GM19438 (cell line): ENCODE measurements at regions not wholly inside any gene's neighbourhood (a gene's known extent, or its start where the extent isn't known, plus 50 kb on each side); places are given as distances from the start of the nearest gene placed in this dataset.

Source experiments
- ATAC-seq: cut with Tn5 transposase; IDR thresholded peaks from one replicate; pipeline ENCODE4 v1.9.1; 2021; ENCODE audit warnings: low read depth; ENCODE audit not compliant: unreplicated experiment

DNA sequence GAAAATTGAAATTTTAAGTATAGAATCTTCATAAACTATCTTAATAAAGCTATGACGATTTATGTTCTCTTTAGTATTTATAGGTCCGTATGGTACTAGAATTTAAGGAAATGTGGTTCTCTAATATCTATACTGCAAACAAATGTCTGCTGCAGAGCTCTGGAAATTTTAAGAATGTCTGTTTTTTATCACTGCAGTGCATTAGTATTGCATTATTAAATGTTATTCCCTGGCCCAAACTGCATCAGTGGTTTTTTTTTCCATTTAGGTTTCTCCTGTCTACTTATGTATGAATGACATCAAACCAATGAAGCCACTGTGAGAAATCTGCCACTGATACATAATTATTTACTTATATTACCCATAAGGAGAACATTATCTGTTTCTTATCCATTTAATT lies 211.4 kb upstream of the CD180 start:
- ATAC-seq = no peak

DNA sequence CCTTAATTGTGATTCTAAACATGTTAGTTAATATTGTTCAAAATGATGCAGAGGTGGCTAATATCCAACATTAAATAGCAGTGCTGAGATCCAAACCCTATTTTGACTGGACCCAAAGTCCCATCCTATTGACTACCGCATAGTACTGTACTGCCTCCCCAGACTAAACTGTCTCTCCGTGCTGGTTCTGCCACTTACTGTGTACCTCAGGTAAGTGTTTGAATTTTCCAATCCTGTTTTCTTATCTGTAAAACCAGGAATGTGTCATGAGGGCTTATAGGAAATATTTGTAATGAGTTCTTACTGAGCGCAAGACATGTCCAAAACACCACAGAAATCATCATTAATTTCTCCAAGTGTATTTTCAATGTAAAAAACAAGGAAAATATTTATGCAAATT lies 209.2 kb upstream of the CD180 start:
- no peak for ATAC-seq

DNA sequence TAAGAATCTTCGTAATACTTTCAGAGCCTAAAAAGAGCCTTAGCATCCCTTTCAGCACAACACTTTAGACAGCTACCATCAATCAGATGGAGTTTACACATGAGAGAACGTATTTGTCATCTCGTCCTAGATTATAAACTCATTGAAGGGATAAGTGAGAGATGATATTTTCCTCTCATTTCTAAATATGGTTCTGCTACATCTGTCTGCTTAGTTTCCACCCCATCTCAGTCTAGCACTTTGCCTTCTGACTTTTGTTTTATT lies 208.4 kb upstream of the CD180 start:
- ATAC-seq = no peak

DNA sequence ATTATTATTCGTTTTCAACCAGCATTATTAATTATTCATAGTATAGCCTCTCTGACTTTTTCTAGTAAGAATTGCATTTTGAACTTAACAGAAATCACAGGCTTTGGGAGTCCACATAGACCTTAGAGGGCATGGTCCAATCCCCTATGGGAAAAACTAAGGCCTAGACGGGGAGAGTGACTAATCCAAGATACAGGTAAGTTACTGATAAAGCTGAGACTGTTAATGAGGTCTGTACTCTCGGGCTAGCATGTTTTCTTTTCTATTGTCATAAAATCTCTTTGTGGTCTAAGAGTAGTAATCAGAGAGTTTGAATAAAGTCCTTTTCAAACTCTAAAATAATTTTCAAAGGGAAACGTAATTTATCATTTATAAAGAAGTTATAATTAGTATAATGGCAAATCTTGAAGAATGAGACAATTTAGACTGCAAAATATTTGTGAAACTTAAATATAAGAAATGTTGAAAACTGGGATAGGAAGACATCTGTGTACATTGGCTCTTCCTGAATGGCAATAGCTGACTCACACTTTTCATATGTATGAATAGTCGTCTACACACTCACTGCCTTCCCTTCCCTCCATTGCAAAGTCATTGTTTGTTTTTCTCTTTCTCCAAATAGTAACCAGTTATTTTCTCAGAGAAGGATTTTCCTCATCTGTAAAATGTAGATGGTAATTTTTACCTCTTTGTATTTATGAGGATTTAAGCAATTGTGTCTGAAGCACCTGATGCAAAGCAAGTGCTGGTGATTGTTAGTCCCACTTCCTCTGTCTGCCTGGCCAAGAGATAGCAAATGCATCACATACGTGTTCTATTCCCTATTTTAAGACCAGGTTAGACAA lies 207.9 kb upstream of the CD180 start:
- no peak for ATAC-seq

DNA sequence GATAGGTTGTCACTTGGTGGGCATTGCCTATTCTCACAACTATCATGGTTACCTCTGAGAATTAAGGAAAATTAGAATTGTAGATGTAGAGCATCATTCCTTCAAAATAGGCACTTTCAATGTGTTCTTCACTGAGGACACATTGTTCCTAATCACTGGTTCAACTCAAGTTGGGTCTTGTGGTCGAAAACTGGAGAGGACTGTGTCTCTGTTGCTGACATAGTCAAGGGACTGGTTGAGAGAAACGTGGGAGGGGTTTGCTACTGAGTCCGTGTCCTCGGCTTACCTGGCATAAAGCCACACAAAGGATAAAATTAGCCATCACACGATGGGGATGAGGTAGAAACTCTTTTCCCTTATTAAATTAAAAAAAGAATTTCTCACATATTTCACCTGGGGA lies 205.9 kb upstream of the CD180 start:
- no peak for ATAC-seq

DNA sequence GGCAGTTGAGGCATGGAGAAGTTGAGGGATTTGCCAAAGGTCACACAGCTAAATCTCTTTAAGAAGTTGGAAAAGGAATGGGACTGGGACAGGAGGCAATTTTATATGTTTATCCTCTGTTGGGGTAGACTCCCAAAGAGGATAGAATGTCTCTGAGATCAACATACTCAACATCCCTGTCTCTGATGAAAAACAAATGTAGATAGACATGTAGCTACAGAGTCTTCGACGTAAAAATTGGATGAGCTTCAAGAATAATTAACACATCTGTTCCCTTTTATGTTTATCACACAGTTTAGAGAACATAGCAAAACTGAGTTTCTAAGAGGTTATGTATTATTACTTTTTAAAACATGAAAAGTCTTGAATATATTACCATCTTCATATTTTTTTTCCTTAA lies 204.6 kb upstream of the CD180 start:
- ATAC-seq = no peak

DNA sequence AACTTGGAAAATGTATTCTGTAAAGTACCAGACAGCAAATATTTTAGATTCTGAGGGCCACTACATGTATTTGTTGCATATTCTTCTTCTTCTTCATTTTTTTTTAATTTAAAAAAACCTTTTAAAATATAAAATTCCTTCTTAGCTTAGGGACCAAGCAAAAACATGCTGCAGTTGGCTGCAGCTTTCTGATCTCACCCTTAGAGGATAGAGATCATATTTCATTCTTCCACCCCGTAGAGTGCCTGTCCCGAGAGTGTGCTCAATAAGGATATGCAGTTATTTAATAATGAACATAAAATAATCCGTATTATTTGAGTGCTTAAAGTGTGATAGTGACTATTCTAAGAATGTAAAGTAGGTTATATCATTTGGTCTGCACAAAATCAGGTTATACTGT lies 204.2 kb upstream of the CD180 start:
- ATAC-seq = no peak

DNA sequence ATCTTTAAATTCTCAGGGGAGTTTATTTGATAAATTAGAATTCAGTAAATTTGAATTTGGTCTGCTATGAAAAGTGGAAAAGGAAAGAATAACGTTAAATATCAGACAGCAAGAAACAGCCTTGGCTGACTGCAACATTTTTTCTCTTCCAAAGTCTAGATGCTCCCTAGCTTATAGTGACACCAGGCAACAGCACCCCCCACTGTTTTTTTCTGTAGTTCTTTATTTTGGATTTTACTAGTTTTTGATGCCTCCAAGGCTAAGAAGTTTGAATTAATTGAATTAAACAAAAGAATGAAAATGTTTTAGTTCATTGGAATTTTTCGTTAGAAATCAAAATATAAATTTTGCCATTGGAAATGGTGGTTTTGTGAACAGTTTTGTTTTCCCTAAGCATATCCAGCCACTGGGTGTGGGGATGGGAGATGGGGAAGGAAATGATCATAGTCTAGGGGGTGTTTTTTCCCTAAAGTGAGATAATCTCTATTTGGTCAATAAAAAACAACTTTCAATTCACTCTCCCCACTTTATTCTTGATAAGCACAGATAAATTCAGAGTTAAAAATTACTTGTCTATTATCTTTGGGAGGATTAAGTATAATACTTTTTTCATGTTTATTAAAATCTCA lies 199.3 kb upstream of the CD180 start:
- no peak for ATAC-seq

DNA sequence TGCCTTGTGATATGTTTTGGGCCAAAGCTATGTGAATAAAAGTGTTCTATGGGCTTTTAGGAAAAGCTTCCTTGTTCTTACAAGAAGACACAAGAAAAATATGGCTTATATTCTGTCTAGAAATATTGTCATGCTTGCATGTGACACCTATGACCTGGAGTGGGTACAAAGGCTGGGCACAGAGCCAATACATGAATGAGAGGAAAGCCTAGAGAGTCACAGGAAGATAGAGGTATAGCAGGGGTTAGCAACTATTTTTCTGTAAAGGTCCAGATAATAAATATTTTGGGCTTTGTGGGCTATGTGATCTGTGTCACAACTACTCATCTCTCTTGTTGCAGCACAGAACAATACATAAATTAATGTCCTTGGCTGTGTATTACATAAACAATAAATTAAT lies 196.6 kb upstream of the CD180 start:
- no peak for ATAC-seq

DNA sequence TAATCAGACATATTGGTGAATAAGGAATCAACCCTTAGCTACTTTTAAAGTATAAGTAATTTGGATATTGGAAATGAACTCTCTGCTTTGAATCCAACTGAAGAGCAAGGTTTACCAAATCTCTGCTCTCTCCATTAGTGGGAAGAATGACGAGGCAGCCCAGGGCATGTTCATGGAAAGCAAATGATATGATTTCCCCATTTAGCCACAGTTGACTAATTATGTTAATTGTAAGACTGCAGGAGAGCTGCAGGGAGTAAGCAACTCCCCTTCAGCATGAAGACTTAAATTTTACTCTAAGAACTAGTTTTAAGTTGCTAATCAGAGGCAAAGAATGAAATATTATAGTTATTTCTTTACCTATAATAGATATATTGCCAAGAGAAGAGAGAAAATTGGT lies 194.3 kb upstream of the CD180 start:
- no peak for ATAC-seq

DNA sequence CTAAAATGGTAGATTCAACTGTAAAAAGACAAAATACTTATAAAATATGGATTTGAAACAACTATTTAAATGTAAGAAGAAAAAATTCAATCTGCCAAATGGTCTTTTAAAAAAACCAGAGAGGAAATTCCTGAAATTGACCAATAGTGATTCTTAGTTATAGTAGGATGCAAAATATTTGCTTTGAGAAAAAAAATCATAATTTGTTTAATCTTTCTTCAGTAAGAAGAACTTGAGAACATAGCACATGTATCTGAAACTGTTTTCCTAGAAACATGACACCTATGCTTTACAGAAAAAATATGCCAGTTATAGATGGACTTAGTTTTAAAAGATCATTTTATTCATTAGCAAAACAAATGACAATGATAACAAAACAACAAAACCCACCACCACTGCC lies 186.9 kb upstream of the CD180 start:
- no peak for ATAC-seq

DNA sequence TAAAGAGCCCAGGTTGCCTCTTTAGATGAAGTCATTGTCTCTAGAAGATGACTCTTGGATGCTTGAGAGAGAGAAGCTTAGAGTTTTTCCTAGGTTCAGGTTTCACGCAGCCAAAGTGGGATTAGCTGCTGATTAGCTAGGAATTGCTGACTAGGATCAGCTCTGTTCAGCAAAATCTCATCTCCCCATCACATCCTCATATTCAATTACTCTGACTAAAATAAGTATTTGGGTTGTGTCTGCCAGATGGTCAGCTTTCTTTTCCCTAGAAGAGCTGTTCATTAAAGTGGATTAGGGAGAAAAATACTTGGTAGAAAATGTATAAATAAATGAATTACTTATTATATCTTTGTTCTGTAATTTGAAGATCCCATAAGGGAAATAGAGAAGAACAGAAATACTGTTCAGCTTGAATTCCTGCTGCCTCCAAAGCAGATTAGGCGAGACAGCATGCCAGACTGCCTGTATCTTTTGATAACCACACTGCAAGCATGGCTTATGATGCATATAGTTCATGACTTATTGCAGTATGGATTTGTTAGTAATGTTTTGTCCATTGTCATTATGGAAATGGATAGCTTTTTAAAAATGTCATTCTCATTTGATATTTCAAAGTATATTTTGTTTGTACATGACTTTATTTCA lies 184.8 kb upstream of the CD180 start:
- ATAC-seq = no peak

DNA sequence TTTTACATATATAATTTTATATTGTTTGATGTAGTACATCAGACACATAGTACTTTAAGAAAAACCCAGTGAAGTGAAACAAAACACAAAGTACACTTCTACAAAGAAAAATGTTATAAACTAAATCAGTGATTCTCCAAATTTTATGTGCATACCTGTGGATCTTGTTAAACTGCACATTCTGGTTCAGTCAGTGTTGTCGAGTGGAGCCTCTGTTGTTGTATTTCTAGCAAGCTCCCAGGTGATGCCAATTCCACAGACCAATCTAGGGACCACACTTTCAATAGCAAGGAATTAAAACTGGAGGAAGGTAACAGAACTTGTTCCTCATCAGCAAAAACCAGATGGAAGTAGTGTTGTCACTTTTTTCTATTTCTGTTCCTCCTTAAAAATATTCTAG lies 183.8 kb upstream of the CD180 start:
- no peak for ATAC-seq

DNA sequence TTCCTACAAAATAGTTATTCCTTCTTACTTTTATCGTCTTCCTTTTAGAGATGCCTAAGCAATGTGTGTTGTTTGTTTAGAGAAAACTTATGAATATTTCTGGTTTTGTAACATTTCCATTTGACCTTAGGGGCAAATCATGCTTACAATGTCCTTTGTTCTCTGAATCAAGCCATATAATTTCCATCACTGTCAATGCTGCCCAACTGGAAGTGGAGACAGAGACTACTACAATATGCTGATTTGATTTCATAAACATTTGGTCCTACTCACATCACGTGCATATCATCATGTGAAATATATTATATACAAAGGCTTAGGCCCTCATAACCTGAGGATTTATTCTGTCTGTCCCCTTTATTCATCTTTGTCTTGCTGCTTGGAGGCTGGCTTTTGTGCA lies 183.2 kb upstream of the CD180 start:
- ATAC-seq = no peak

DNA sequence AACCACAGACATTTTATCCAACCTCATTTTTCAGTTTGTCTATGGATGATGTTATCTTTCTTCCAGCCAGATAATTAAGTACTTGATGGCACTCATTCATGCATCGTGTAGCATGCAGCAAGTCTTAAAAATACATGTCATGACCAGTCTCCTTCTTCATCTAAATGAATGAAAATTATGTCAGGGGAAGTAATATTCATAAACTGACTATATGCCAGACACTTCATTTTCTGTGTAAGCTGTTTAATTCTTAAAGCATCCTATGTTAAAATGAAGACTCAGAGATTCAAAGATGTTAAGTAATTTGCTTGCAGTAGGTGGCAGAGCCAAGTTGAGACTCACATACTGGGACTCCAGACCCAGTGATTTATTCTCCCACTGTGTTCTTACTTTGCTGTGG lies 181.7 kb upstream of the CD180 start:
- ATAC-seq = no peak

DNA sequence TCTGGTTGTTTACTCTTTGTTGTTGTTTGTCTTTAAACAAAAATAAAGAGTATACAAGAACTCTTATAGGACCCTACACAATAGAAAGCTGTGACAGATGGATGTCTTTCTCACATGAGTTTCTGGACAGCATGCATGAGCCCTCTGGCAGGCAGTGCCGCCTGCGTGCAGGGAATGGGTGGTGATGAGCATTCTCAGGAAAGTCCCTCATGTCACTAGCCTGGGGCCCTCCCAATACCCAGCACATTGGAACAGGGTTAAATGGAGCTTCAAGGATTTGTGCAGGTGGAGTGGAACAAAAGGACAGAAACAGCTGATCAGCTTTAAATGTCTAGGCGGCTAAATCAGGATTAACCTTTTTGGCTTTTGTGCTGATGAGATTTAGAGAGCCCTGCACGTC lies 181.0 kb upstream of the CD180 start:
- no peak for ATAC-seq

DNA sequence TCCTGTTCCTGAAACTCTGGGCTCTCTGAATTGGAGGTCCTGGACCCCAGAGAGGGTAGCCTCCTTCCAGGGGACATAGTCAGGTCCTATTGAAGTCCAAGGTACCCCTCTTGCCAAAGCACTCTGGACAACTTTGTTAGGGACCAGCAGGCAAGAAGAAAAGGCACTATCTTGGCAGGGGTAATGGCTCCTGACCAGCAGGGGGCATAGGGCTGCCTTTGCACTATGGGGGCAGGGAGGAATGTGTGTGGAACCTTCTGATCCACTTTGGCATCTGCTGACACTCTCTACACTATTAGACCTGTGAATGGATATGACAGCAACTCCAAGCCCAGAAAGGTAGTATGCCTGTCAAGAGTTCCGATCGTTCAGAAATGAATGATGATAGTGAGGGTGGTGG lies 179.0 kb upstream of the CD180 start:
- no peak for ATAC-seq

DNA sequence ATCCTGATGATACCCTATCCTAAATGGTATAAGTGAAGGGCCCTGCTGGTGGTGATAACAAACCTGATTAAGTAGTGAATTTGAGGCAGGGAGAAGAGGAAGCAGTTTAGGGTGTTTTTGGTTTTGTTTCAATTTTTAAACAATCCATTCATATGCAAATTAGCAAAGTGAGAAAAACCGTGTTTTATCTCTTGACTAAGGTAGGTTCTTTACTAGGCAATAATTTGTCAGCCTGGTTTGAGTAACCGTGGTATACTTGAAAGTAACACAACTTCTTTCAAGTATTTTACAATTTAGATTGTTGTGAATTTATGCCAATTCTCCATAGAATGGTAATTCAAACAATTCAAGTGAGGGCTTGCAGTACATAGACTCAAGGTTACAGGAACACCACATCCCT lies 177.8 kb upstream of the CD180 start:
- ATAC-seq = no peak

DNA sequence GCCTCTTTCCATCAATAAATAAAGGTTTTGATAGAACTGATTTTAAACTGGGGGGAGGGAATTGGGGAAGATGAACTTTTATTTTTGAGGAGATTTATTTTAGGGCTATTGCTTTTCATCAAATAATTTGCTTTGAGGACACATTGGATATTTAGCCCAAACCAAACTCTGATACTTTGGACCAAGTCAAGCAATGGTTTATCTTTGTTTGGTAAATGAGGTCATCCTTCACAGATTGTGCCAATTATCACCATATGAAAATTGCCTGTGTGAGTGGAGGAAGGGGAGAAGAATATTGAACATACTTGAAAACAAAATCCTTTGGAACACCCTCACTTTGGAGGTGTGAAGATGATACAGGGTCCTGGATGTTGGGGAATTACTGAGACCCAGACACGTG lies 176.9 kb upstream of the CD180 start:
- ATAC-seq = no peak

DNA sequence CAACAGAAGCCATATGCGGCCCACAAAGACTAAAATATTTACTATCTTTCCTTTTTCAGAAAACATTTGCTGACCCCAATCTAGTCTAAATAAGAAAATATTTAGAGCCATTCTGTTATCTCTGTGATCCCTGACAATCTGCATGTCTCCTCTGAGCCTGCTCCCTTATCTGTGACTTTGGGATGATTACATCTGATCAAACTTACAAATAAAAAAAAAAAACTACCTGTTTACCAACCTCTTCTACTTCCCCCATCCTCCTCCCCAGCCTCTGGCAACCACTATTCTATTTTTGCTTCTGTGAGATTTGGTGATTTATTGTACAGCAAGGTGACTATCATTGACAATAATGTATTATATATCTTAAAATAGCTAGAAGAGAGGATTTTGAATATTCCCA lies 176.3 kb upstream of the CD180 start:
- no peak for ATAC-seq

DNA sequence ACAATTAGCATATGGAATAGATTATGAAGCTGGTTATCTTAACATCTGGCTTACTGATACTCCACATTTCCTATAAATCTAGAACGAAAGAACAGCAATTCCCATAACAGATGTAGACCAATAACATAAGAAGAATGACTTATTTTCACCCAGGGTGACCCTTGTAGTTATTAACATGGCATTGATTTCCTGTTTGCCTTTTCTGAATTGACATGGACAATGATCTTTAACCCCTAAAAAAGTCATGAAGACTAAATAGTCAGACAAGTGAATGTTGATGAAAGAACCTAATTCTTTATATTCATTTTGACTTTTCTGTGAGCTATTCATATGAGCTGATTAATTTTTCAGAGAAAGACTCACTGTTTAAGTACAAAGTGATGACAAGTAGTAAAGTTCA lies 175.3 kb upstream of the CD180 start:
- no peak for ATAC-seq

DNA sequence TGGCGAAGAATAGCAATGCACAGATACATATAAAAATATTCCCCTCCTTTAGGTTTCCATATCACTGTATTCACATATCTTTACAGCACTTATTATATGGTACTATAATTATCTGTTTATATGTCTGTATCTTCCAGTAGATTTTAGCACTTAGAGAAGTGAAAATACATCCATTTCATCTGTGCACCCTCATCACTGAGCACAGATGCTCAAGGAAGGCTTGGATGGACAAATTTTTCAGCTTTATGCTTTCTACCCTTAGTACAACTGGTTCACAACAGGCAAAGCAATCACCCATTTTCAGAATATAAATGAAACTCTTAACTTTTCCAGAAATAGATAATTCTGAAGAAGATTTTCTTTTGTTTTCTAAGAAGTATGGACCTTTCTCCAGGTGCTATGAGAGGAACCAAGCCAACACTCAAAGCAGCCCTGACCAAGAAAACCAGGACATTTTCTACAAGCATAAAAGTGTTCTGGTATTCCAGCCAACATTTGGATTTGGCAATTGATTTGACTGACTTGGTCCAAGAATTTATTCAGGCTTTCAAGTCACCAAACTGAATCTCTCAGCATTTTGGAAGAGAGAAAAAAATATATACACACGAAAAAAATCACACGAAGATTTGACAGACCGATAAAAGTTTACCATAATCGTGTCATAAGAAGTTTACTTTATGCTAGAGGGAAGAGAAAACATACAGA lies 170.2 kb upstream of the CD180 start:
- ATAC-seq = no peak
